SIG-M5 (cell line): ENCODE measurements at regions not wholly inside any gene's neighbourhood (a gene's known extent, or its start where the extent isn't known, plus 50 kb on each side); places are given as distances from the start of the nearest gene placed in this dataset.

ENCODE experiments used
- DNase-seq: peaks from one replicate; lab custom pipeline; 2025; lab: John Stamatoyannopoulos, UW

- DNase-seq = no peak
These were observed 249.2 kb upstream of the SLC39A10 start for GRCh38 chr2:195407783-195408182.

- DNase-seq = no peak
These were observed 250.0 kb upstream of the SLC39A10 start for GRCh38 chr2:195406886-195407603.

DNA sequence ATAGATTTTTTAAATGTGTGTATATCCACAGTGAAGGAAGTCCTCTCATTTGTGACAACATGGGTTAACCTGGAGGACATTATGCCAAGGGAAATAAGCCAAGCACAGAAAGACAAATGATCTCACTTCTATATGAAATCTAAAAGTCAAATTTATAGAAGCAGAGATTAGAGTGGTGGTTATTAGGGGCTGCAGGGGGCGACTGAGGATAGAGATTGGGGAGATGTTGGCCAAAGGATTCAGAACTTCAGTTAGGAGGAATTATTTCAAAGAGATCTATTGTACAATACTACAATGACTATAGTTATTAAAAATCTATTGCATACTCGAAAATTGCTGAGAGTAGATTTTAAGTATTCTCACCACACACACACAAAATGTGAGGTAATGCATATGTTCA lies 252.4 kb upstream of the SLC39A10 start:
- DNase-seq = no peak

DNA sequence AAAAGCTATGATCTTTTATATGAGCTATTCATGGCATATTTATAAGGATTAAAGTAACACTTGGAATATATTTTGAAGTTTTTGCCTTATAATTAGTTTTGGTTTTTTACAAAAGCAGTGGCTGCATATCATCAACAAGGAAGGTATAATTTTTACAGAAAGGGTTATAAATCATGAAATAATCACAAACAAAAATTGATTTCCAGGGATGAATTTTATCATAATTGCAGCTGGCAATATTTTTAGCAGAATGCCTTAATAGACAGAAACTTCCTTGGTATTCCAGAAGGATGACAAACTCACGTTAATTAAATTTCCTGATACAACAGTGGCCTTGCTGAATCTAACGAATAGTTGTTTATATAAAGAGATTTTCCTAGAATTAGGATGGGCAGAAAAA lies 260.5 kb upstream of the SLC39A10 start:
- no peak for DNase-seq

- DNase-seq = no peak
These were observed 261.7 kb upstream of the SLC39A10 start for GRCh38 chr2:195395362-195395761.

- no peak for DNase-seq
These were observed 264.3 kb upstream of the SLC39A10 start for GRCh38 chr2:195392446-195393336.

- no peak for DNase-seq
These were observed 266.2 kb upstream of the SLC39A10 start for GRCh38 chr2:195390686-195391321.

- no peak for DNase-seq
These were observed 269.0 kb upstream of the SLC39A10 start for GRCh38 chr2:195388028-195388427.

DNA sequence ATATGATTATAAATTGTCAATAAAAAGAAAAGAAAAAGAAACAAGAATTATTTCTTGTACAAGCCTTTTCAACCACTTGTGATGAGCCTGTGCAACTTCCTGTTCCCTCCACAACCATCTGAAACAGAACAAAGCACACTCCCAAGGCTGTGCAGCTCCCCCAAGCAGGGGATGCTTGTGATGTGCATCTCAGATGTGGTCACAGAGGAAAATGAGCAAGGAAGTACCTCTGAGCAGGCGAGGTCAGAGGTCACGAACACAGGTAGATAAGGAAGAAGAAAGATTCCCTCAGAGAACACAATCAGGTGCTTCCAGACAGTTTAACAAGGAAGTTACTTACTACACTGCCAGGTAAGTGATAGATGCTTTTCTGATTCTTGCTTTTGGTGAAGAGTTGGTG lies 274.8 kb upstream of the SLC39A10 start:
- DNase-seq = no peak

- no peak for DNase-seq
These were observed 286.7 kb upstream of the SLC39A10 start for GRCh38 chr2:195370167-195370943.

DNA sequence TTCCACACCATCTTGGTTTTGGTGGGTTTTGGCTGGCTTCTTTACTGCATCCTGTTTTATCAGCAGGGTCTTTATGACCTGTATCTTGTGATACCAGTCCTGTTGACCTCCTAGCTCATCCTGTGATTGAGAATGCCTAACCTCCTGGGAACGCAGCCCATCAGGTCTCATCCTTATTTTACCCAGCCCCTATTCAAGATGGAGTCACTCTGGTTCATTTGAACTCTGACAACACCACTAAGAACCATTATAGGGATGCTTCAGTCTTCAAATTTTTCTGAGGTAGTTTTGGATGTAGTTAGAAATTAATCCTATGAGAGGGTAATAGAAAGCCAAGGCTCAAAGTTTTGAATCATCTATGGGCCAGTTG lies 287.8 kb upstream of the SLC39A10 start:
- no peak for DNase-seq

DNA sequence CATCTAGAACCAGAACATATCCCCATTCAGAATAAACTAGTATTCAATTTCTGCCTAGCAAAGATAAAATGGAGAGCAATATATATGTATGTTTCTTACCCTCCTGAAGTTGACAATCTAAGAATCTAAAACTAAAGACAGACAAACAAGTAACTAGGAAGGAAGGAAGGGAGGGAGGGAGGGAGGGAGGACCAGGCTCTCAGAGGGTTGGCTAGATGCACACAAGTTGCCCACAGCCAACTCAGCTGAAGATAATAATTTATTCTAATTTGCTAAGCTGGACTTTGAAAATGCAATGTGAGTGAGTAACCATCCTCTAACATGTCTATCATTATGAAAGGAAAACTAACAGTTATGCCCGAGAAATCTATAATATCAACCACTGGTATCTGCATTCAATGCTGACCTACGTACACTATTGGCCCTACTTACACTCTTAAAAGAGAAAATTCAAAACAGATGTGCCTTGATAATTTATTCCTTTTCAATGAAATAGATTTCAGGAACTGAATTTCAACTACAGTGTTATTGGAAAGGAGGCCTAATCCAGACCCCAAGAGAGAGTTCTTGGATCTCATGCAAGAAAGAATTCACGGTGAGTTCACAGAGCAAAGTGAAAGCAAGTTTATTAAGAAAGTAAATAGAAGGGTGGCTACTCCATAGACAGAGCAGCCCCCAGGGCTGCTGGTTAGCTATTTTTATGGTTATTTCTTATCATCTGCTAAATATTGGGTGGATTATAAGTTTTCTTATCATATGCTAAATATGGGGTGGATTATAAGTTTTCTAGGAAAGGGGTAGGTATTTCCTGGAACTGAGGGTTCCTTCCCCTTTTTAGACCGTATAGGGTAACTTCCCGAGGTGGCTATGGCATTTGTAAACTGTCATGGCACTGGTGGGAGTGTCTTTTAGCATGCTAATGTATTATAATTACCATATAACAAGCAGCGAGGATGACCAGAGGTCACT lies 288.5 kb upstream of the SLC39A10 start:
- DNase-seq = no peak

DNA sequence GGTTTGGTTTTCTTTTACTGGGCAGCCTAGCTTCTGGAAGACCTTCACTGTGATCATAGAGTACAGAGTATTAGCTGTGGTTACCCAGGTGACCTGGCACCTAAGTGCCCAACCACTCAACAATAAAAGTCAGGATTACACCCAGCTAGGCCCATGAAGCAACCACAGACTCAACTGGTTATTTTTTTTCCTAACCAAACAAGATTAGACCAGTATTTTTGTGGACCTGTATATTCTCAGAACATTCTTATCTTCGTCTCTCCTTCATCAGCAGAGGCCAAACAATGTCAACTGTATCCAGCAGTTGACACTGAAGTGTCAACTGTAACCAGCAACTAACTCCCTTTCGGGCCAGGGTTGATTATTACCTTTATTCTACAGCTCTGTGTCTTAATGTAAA lies 289.2 kb upstream of the SLC39A10 start:
- DNase-seq = no peak

GRCh38 chr2:195364015-195364965 lies 292.7 kb upstream of the SLC39A10 start:
- DNase-seq = no peak

DNA sequence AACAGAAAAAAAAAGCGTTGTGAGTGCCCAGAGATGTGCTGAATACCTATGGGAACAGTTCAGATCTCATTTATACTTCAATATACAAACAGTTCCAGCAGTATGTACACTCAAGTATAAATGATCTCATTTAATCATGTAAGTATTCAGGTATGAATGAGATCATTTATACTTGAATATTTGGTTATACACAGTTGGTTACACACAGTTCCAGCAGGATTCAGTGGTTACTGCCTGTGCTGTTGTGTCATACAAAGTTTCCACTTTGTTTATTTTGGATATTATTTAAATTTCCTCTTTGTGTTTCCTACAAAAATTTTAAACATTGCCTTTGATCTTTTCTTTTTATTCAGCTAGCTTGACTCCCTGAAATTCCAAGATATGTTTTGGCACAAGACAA lies 293.5 kb upstream of the SLC39A10 start:
- no peak for DNase-seq

- no peak for DNase-seq
These were observed 296.8 kb upstream of the SLC39A10 start for GRCh38 chr2:195360242-195360641.

GRCh38 chr2:195359043-195359735 lies 297.8 kb upstream of the SLC39A10 start:
- no peak for DNase-seq

- no peak for DNase-seq
These were observed 300.0 kb upstream of the SLC39A10 start for GRCh38 chr2:195356920-195357440.

DNA sequence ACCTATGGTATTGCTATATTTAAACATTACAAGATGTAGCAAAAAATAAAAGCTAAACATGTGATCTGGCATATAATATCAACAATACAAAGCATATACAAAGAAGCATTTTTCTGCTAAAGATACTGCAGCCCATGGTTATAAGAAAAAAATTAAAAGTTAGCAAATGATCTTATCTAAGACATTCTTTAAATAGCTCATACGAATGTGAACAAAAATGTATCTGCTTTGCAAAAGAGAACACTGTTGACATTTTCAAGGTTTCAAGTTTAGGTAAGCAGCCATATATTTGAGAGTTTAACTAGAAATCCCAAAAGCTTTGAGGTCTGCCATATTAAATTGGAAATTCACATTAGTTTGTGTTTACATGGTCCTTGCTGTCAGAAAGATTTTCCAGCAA lies 301.0 kb upstream of the SLC39A10 start:
- DNase-seq = no peak
